GM19351 (cell line): ENCODE measurements at regions not wholly inside any gene's neighbourhood (a gene's known extent, or its start where the extent isn't known, plus 50 kb on each side); places are given as distances from the start of the nearest gene placed in this dataset.

ENCODE experiments used
- ATAC-seq: cut with Tn5 transposase; IDR thresholded peaks from one replicate; pipeline ENCODE4 v1.9.1; 2021; ENCODE audit warnings: mild to moderate bottlenecking, moderate library complexity; ENCODE audit not compliant: unreplicated experiment

DNA sequence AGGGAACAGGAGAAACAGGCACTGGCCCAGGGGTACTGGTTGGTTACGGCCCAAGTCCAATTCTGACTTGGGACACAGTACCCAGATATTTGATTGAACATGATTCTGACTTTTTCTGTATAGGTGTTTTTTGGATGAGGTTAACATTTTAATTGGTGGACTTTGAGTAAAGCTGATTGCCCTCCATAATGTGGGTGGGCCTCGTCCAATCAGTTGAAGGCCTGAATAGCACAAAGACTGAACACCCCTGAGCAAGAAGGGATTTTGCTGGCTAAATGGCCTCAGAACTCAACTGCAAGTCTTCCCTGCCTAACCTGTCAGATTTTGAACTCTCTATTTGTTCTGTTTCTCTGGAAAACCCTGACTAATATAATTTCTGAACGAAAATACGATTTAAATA, 222.6 kb downstream of the TEX36 start:
- ATAC-seq: no peak

DNA sequence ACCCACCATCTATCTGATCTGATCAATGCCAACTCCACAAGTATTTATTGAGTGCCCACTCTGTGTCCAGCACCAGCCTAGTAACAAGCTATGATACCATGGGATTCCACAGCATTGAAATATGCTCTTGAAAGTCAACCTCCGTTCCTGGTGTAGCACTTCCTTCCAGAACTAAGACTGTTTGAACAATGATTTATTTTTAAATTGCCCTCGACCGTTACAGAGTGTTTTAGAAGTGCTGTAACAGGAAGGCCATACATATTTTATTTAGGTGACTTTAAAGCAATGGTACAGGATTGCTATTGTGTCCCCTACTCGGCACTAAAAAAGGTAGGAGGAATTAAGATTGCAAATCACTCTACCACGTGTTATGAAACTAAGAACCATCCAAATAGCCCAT, 225.6 kb downstream of the TEX36 start:
- no peak for ATAC-seq

GRCh38 chr10:125455855-125456254, 227.1 kb downstream of the TEX36 start:
- ATAC-seq: no peak

GRCh38 chr10:125455431-125455830, 227.5 kb downstream of the TEX36 start:
- no peak for ATAC-seq

DNA sequence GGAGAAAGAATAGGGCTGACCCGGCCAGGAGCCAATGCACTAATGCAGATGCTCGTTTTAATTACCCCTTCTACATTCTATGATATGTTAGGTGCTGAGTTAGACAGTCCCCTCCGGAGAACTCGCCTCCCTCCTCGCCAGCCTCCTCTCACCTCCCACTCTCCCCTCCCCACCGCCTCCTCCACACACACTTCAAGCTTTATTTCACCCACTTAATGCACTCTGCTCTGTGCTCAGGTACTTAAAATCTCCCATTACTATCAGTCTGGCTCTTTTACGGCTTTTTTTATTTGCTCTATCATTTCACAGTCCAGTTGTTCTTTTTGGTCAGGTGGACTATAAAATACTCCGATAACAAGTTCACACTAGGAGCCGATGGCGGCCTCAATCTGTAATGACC, 231.6 kb downstream of the TEX36 start:
- ATAC-seq: no peak

- ATAC-seq: no peak
Measured at GRCh38 chr10:125450218-125450617, 232.7 kb downstream of the TEX36 start.

DNA sequence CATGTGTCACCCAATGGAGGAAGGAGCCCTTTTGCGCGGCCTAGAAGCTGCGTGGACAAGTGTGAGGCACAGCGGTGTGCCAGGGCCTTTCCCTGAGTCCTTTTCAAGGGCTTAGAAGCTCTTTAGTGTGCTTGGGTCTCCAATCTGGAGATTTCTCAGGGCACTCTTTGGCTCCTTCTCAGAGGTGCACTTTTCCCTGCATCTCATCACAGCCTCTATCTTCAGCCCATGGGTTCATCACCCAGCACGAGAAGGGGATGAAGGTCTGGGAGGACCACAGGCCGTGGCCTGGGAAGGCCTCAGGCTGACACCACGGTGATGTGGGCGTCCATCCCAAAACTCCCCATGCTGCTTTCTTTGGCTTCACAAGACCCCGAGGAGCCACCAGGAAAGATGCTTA, 233.4 kb downstream of the TEX36 start:
- ATAC-seq: no peak

DNA sequence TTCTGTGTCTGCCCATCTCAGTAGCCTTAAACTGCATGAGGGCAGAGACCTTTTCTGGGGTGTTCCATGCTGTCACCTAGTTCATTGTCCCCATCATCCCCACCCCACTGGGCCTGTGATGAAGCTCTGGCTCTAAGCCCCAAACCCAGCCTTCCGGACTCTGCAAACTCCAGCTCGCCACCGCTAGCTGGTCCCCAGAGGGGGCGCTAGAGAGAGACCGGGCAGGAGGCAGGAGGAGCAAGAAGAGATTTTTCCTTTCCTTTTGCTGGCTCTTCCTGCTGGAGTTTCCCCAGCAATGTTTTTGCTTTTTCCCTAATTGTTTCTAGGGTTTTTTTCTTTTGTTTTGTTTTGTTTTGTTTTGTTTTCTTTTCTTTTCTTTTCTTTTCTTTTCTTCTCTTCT, 234.4 kb downstream of the TEX36 start:
- ATAC-seq: no peak

- ATAC-seq: no peak
Measured at GRCh38 chr10:125444790-125445189, 238.2 kb downstream of the TEX36 start.

DNA sequence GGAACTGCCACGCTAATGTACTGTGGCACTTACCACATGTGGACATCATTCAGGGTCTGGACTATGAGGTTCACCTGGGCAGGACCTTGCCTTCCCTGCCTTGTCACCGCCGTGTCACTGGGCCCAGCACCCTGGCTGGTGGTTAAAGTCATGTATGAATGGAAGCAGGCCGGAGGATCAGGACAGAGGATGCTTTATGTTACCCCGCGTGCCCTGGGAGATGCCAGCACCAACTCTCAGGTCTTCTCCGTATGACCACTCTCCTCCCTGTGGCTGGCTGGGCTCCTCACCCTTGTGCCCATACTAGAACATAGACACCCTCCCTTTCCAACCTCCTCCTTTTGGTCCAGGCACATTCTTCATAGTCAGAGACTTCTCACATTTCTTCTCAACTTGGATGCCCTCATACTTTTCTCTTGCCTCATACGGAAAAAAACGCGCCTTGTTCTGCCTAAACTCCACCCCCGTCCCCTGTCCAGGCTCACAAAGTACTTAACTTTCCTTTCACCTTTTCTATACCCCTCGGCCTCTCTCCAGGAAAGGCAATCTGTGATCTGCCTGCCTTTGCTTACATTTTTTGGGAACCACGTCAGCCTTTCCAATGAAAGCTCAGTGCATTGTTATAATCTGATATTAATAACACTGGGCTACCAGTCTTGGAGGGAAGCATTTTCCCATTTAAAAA, 240.0 kb downstream of the TEX36 start:
- ATAC-seq: no peak

GRCh38 chr10:125441151-125441550, 241.8 kb downstream of the TEX36 start:
- no peak for ATAC-seq

DNA sequence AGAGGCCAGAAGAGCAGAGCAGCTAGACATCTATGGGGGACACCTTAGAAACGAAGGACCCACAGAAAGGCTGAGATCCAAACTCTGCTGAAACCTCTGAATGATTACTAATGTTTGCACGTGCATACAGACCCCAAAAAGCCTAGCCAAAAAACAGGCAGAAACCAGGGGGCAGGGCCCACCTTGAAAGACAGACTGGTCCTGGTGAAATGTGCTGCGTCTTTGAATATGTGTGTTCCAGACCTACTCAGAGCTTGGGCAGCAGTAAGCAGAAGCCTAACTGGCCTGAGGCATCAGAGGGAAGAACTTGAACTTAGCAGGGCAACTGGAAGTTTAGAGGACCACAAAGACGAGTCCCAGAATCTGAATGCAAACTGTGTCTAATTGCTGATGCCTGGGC, 251.8 kb downstream of the TEX36 start:
- no peak for ATAC-seq

- ATAC-seq: no peak
Measured at GRCh38 chr10:125428054-125428453, 254.9 kb downstream of the TEX36 start.

GRCh38 chr10:125424191-125424847, 258.6 kb downstream of the TEX36 start:
- ATAC-seq: no peak

GRCh38 chr10:125423569-125423968, 259.4 kb downstream of the TEX36 start:
- ATAC-seq: no peak

- no peak for ATAC-seq
Measured at GRCh38 chr10:125419831-125420230, 259.5 kb upstream of the CTBP2 start.

DNA sequence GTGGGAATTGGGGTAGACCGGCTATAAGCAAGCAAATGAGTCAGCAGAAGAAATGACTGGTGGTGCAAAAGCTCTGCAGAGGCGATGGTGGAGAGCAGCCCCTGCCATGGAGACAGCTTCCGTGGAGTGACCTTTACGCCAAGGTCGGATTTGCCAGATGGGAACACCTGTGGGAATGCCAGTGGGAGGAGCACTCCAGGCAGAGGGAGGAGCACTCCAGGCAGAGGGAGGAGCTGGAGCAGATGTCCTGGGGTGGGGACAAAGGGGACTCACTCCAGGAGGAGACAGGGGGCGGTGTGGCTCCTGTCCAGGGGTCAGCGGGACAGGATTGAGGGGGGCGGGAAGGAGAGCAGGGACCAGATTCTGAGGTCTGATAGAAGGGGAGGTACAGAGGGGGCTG, 258.8 kb upstream of the CTBP2 start:
- no peak for ATAC-seq

- ATAC-seq: no peak
Measured at GRCh38 chr10:125417605-125418004, 257.2 kb upstream of the CTBP2 start.

- ATAC-seq: no peak
Measured at GRCh38 chr10:125415964-125416363, 255.6 kb upstream of the CTBP2 start.

DNA sequence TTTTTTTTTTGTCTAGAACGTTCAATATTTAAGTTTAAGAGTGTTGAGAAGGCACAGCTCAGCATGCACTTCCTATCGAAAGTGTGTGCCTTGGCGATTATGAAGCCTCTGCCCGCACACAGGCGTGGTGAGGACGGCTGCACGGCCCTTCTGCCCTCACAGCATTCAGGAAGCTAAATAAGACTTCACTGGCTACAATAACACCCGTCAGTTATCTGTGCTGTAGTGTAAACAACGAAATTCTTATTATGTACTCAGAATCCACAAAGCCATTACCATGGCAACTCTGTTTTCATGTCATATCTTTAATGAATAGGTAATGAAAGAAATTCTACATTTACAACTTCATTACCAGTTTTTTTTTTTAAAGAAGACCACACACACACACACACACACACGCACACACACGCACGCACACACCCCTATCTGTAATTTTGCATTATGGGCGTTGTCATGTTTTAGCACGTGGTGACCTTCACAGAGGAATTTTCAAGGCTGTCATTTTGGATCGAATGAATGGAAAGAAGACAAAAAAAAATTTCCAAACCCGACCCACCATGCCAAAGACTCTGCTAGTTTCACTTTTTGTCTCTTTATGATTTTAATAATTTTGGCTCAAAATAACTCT, 254.8 kb upstream of the CTBP2 start:
- no peak for ATAC-seq

GRCh38 chr10:125411724-125412123, 251.4 kb upstream of the CTBP2 start:
- ATAC-seq: no peak

DNA sequence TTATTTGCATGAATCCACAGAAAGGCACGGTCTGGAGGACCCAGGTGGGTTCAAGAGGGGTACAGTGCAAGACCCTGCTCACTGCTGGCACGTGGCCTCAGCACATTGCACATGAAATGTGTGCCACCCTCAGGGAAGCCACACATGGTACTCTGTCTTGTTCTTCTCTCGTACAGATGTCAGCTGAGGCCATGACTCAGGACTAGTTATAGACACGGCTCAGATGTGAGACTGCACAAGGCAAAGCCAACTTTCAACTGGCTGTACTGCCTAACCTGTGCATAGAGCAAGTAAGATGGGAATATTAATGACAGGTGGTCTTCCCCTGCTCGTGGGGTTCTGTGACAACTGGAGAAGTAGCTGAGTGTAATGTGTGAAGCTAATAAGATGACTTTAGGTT, 249.4 kb upstream of the CTBP2 start:
- ATAC-seq: no peak
